ENCODE measurements at regions not wholly inside any gene's neighbourhood (a gene's known extent, or its start where the extent isn't known, plus 50 kb on each side); places are given as distances from the start of the nearest gene placed in this dataset.

DNA sequence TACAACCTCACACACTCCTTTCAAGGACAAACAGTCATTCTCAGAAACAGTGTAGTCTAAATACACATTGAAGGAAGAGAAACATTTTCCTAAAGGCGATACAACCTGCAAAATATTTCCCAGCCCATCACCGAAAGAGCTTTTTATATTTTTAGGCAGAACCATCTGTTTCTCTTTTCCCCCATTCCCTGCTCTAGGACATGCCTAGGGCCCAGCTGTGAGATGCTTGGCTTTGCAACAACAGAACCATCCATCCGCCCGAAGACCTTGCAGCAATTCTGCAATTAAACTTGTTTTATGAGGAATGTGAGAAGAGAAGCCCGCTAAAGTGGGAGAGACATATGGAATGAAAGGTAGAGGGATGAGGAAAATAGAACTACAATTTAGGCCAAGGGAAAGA is 105.6 kb upstream of the RFX8 start (continued):
- TF ChIP-seq FOSL1 (IDR thresholded peaks at IDR 0.05; ENCODE audit: insufficient read depth, low read depth, low read length) (no peak), EZH2 (IDR thresholded peaks at IDR 0.05; ENCODE audit: low read depth, low read length, severe bottlenecking) (no peak)

Measured in H1 (cell line).